HFFc6 (cell line): ENCODE measurements at regions not wholly inside any gene's neighbourhood (a gene's known extent, or its start where the extent isn't known, plus 50 kb on each side); places are given as distances from the start of the nearest gene placed in this dataset.
A peak's percentile ranks its signal among the peaks of the same experiment; 100 is the strongest.

Experiments
- DNase-seq: peaks from one replicate; pipeline ENCODE4 v3.0.0-alpha.2; 2018
- H3K27ac Mint-ChIP-seq: 2 replicates; pipeline ENCODE4 v1.8.0; 2020; ENCODE audit warnings: mild to moderate bottlenecking, mixed read lengths
- H3K27me3 Mint-ChIP-seq: 2 replicates; pipeline ENCODE4 v1.8.0; 2021; ENCODE audit warnings: mild to moderate bottlenecking, moderate library complexity, mixed read lengths; ENCODE audit not compliant: insufficient read depth
- H3K36me3 Mint-ChIP-seq: 2 replicates; pipeline ENCODE4 v1.8.0; 2021; ENCODE audit warnings: low read depth, mixed read lengths
- H3K4me1 Mint-ChIP-seq: 2 replicates; pipeline ENCODE4 v1.8.0; 2020; ENCODE audit warnings: low read depth, mixed read lengths
- H3K4me3 Mint-ChIP-seq: 2 replicates; pipeline ENCODE4 v1.8.0; 2020; ENCODE audit warnings: mild to moderate bottlenecking, moderate library complexity, mixed read lengths
- H3K9me3 Mint-ChIP-seq: 2 replicates; pipeline ENCODE4 v1.8.0; 2020; ENCODE audit warnings: mild to moderate bottlenecking, mixed read lengths
- TF ChIP-seq, protein P1 (sequence below): fragments of 200-600 bp; sonication (generic); IDR thresholded peaks from 2 replicates; pipeline ENCODE4 v1.5.0; 2021; ENCODE audit warnings: antibody characterized with exemption, mild to moderate bottlenecking

DNA sequence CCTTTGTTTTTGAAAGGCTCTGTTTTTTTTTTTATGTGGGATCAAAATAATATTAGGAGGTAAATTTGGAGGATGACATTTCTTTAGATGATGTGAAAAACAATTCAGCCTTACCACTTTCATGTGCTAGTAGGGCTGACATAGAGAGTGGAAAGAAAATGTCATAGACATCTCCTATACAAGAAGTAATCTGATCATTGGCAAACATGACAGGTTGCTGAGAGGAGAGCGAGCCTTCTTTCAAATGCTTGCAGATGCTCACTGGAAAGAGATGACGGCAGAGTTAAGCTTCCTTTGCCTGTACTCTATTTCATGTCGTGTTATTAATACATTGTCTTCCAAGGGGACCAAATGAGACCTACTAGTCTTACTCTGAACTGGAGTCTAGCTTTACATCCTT is 160.1 kb upstream of the DAP start:
- H3K4me1 Mint-ChIP-seq, result no peaks in the 10 kb centered on the region
- no peak for DNase-seq
- no peak overlapping the region for H3K4me3 Mint-ChIP-seq
- 0 out of 2 replicates have a peak, but pooled peaks cover 5% of the 10 kb centered on the region for H3K9me3 Mint-ChIP-seq
- H3K27me3 Mint-ChIP-seq, result peaks cover 16% of the 10 kb centered on the region
- TF ChIP-seq, protein P1, sequence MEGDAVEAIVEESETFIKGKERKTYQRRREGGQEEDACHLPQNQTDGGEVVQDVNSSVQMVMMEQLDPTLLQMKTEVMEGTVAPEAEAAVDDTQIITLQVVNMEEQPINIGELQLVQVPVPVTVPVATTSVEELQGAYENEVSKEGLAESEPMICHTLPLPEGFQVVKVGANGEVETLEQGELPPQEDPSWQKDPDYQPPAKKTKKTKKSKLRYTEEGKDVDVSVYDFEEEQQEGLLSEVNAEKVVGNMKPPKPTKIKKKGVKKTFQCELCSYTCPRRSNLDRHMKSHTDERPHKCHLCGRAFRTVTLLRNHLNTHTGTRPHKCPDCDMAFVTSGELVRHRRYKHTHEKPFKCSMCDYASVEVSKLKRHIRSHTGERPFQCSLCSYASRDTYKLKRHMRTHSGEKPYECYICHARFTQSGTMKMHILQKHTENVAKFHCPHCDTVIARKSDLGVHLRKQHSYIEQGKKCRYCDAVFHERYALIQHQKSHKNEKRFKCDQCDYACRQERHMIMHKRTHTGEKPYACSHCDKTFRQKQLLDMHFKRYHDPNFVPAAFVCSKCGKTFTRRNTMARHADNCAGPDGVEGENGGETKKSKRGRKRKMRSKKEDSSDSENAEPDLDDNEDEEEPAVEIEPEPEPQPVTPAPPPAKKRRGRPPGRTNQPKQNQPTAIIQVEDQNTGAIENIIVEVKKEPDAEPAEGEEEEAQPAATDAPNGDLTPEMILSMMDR, result no peak
- no peaks in the 10 kb centered on the region for H3K36me3 Mint-ChIP-seq
- H3K27ac Mint-ChIP-seq, result no peak overlapping the region

DNA sequence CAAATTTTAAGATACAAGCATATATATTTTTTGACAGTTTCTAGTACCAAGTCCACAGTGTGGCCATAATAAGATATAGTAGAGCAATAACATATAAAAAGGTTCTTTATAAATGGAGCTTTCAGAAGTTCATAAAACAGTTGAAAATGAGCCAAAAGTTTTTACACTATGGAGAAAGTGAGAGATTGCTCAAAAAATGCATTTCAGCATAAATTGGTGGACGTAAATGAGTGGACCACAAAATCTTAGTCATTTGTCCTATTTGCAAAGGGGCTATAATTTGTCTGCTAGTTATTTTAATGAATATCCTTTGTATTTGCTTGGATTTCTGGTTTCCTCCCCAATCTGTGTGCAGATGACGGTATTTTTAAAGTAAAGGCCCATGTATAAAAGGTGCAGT is 159.4 kb upstream of the DAP start:
- H3K9me3 Mint-ChIP-seq, result no peaks in the 10 kb centered on the region
- H3K36me3 Mint-ChIP-seq, result no peaks in the 10 kb centered on the region
- peaks cover 14% of the 10 kb centered on the region for H3K27me3 Mint-ChIP-seq
- H3K4me3 Mint-ChIP-seq, result no peak overlapping the region
- H3K4me1 Mint-ChIP-seq, result peaks cover 5% of the 10 kb centered on the region
- no peak for DNase-seq
- TF ChIP-seq, protein P1, result no peak
- H3K27ac Mint-ChIP-seq, result no peak overlapping the region

DNA sequence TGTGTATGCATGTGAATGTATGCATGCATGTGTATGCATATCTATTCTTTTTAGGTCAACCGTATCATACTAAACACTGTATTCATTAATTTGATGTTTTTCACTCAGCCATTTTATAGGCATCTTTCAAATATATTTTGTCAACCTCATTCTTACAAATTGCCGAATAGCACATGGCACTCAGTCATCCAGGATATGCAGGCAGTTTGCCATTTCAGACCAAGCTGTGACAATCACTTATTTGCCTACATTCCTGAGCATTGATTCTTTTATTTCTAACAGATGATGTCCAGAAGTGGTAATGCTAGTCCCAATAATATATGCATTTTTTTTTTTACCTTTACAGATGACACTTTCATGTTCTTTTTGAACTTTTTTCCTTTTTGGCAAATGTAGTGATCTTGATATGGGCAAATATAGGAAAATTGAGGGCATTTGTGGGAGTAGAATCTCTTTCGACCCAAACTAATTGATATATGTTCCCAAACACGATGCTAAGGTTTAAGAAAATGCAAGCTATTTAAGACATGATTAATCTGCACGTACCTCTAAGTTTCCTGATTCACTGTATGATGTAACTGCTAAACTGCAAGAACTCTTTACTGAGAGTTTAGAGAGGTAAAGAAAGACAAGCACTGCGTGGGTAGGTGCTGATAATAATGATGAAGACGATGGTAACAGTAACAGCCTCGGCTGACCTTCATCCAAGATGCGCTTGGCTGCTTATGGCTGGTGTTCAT is 153.9 kb upstream of the DAP start:
- H3K9me3 Mint-ChIP-seq, result no peaks in the 10 kb centered on the region
- peak overlapping the region; percentile 58 for H3K4me3 Mint-ChIP-seq
- H3K4me1 Mint-ChIP-seq, result peaks cover 43% of the 10 kb centered on the region
- TF ChIP-seq, protein P1, result no peak
- H3K27me3 Mint-ChIP-seq, result peaks cover 4% of the 10 kb centered on the region; the same call in 1 of the 2 replicates
- DNase-seq, result no peak
- H3K27ac Mint-ChIP-seq, result peak overlapping the region; percentile 68
- H3K36me3 Mint-ChIP-seq, result peaks cover 7% of the 10 kb centered on the region; the same call in 1 of the 2 replicates

DNA sequence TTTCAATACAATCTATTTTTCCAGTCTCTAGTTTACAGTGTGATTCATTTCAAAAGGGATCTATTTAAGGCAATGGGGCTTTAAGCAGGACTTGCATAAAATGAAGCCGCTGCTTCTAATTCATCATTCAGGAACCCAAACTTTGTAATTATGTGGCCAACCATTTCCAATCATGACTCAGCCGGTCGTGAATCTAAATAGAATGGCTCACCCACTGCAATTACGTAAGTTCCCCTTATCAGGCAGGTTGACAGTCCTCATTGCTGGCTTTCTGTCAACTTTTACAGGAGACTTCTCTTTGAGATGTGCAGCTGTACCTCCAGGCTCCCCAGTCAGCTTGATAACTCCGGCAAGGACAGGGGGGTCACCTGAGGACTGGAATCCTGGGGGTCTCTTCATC is 152.8 kb upstream of the DAP start:
- TF ChIP-seq, protein P1, result no peak
- Mint-ChIP-seq H3K9me3 (no peaks in the 10 kb centered on the region), H3K27ac (peak overlapping the region; percentile 68), H3K4me1 (peaks cover 43% of the 10 kb centered on the region), H3K36me3 (peaks cover 7% of the 10 kb centered on the region), H3K27me3 (no peaks in the 10 kb centered on the region), H3K4me3 (peak overlapping the region; percentile 70)
- peak; percentile 95 for DNase-seq

DNA sequence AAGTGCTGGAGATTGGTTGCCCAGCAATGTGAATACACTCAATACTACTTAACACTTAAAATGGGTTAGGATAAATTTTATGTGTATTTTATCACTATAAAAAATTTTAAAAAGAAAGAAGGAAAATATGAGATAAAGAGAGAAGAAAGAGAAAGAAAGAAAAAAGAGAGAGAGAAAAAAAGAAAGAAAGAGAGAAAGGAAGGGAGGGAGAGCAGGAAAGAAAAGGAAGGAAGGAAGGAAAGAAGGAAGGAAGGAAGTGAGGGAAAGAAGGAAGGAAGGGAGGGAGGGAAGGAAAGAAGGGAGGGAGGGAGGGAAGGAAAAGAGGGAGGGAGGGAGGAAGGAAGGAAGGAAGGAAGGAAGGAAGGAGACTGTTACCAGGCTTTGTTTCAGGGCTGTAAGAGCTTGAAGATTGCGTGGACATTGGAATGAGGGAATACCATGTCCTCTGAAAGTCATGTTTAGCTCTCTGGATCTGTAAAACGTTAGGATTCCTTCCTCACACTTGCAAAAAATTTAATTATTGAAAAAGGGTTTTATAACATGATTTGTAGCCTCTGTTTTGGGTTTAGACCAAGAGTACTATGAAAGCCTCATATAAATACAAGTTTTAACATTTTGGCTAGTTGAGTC is 152.3 kb upstream of the DAP start:
- H3K9me3 Mint-ChIP-seq, result no peaks in the 10 kb centered on the region
- no peaks in the 10 kb centered on the region for H3K27me3 Mint-ChIP-seq
- TF ChIP-seq, protein P1, result no peak
- H3K4me3 Mint-ChIP-seq, result peak overlapping the region; percentile 70
- peaks cover 7% of the 10 kb centered on the region for H3K36me3 Mint-ChIP-seq
- H3K27ac Mint-ChIP-seq, result peak overlapping the region; percentile 68
- no peak for DNase-seq
- H3K4me1 Mint-ChIP-seq, result peaks cover 43% of the 10 kb centered on the region
